ENCODE measurements at regions not wholly inside any gene's neighbourhood (a gene's known extent, or its start where the extent isn't known, plus 50 kb on each side); places are given as distances from the start of the nearest gene placed in this dataset.

- ATAC-seq (no peak), DNase-seq (ENCODE audit: low read depth, low spot score) (no peak), FAIRE-seq (no peak)
- Histone ChIP-seq H3K9me3 (replicated peaks; ENCODE audit: control insufficient read depth, insufficient read depth, low read length) (no peaks in the 10 kb centered on the region), H3K4me2 (ENCODE audit: control insufficient read depth, insufficient read depth) (no peak overlapping the region), H3K27me3 (replicated peaks in 1 of 2; ENCODE audit: control insufficient read depth in 2 of 2, insufficient read depth in 2 of 2, low read length in 1 of 2) (no peaks in the 10 kb centered on the region), H3K79me2 (ENCODE audit: control insufficient read depth, insufficient read depth, low read length) (no peaks in the 10 kb centered on the region), H3K9ac (ENCODE audit: control insufficient read depth, insufficient read depth, low read length) (no peak overlapping the region), H2AFZ (ENCODE audit: control insufficient read depth, low read depth, low read length) (no peak overlapping the region), H3K4me3 (no peak overlapping the region), H3K4me1 (ENCODE audit: control insufficient read depth, insufficient read depth, low read length) (no peaks in the 10 kb centered on the region), H4K20me1 (ENCODE audit: control insufficient read depth, insufficient read depth) (no peaks in the 10 kb centered on the region), H3K36me3 (ENCODE audit: control insufficient read depth in 2 of 2, insufficient read depth in 2 of 2, low read length in 1 of 2) (no peaks in the 10 kb centered on the region), H3K27ac (ENCODE audit: control insufficient read depth, insufficient read depth) (no peak overlapping the region)
- ChIA-PET RAD21 (ENCODE audit: unreplicated experiment) (no interaction called here), SMC1A (ENCODE audit: uncharacterized antibody, unreplicated experiment) (no interaction called here), CTCF (no interaction called here), POLR2A (no interaction called here)
- in situ Hi-C loops (cut with MboI) (no loop called here), intact Hi-C loops (cut with micrococcal nuclease; ENCODE audit: unreplicated experiment) (no loop called here)
- BruUV-seq (replicated peaks) = no TSS peak
- 58% methylated on average over 7 of the region's 7 CpGs for WGBS (ENCODE audit: insufficient coverage, insufficient replicate concordance, low lambda C conversion rate, missing lambda C conversion rate)
- TF ChIP-seq CBX3 (IDR thresholded peaks at IDR 0.05; ENCODE audit: borderline replicate concordance, low read depth) (no peak), POLR2AphosphoS2 (IDR thresholded peaks at IDR 0.05; ENCODE audit: low read depth, low read length) (no peak), SMC3 (IDR thresholded peaks at IDR 0.05; ENCODE audit: borderline replicate concordance, low read length) (no peak), NFXL1 (IDR thresholded peaks at IDR 0.05; ENCODE audit: borderline replicate concordance) (no peak), YBX1 (IDR thresholded peaks at IDR 0.05) (no peak), NR2C2 (IDR thresholded peaks at IDR 0.05; ENCODE audit: borderline replicate concordance, control insufficient read depth, insufficient read length, low read depth) (no peak), EP300 (IDR thresholded peaks at IDR 0.05; ENCODE audit: borderline replicate concordance in 1 of 2, control insufficient read depth in 1 of 2, low read depth in 2 of 2, low read length in 2 of 2) (no peak)
Measured at GRCh38 chr1:105243411-105243810, 1493.7 kb downstream of the AMY1C start.

GRCh38 chr1:105243969-105244368 lies 1494.3 kb downstream of the AMY1C start:
- FAIRE-seq = no peak
- Histone ChIP-seq H3K79me2 (ENCODE audit: control insufficient read depth, insufficient read depth, low read length) (no peaks in the 10 kb centered on the region), H3K9ac (ENCODE audit: control insufficient read depth, insufficient read depth, low read length) (no peak overlapping the region), H3K27me3 (replicated peaks in 1 of 2; ENCODE audit: control insufficient read depth in 2 of 2, insufficient read depth in 2 of 2, low read length in 1 of 2) (no peaks in the 10 kb centered on the region), H4K20me1 (ENCODE audit: control insufficient read depth, insufficient read depth) (no peaks in the 10 kb centered on the region), H3K4me3 (no peak overlapping the region), H3K9me3 (replicated peaks; ENCODE audit: control insufficient read depth, insufficient read depth, low read length) (no peaks in the 10 kb centered on the region), H2AFZ (ENCODE audit: control insufficient read depth, low read depth, low read length) (no peak overlapping the region), H3K4me1 (ENCODE audit: control insufficient read depth, insufficient read depth, low read length) (no peaks in the 10 kb centered on the region), H3K27ac (ENCODE audit: control insufficient read depth, insufficient read depth) (no peak overlapping the region), H3K4me2 (ENCODE audit: control insufficient read depth, insufficient read depth) (no peak overlapping the region), H3K36me3 (ENCODE audit: control insufficient read depth in 2 of 2, insufficient read depth in 2 of 2, low read length in 1 of 2) (no peaks in the 10 kb centered on the region)
- no peak for ATAC-seq
- in situ Hi-C loops (cut with MboI) (no loop called here), intact Hi-C loops (cut with micrococcal nuclease; ENCODE audit: unreplicated experiment) (no loop called here)
- RAD21 ChIA-PET (ENCODE audit: unreplicated experiment) = no interaction called here
- WGBS (ENCODE audit: insufficient coverage, insufficient replicate concordance, low lambda C conversion rate, missing lambda C conversion rate) = 0% methylated on average over 1 of the region's 1 CpG
- CTCF ChIA-PET = no interaction called here
- DNase-seq (ENCODE audit: low read depth, low spot score) = no peak
- POLR2A ChIA-PET = no interaction called here
- SMC1A ChIA-PET (ENCODE audit: uncharacterized antibody, unreplicated experiment) = interaction anchor here (1.0 kb wide), 1 partner anchor 10 kb away, joined by 3 read pairs; no protein-coding TSS in a partner anchor
- no TSS peak for BruUV-seq (replicated peaks)
- TF ChIP-seq FOS (IDR thresholded peaks at IDR 0.05; ENCODE audit: borderline replicate concordance, extremely low read depth, insufficient read length) (no peak), TCF3 (IDR thresholded peaks at IDR 0.05; ENCODE audit: borderline replicate concordance, insufficient read depth, low read depth, low read length) (no peak), MLLT1 (IDR thresholded peaks at IDR 0.05) (no peak), E2F4 (IDR thresholded peaks at IDR 0.05; ENCODE audit: low read depth, low read length) (no peak), MXI1 (IDR thresholded peaks at IDR 0.05; ENCODE audit: low read depth, low read length) (no peak), EED (IDR thresholded peaks at IDR 0.05; ENCODE audit: low read depth) (no peak), POLR2A (IDR thresholded peaks at IDR 0.05; ENCODE audit: low read depth, low read length) (no peak)
- TF ChIP-seq, protein P1, sequence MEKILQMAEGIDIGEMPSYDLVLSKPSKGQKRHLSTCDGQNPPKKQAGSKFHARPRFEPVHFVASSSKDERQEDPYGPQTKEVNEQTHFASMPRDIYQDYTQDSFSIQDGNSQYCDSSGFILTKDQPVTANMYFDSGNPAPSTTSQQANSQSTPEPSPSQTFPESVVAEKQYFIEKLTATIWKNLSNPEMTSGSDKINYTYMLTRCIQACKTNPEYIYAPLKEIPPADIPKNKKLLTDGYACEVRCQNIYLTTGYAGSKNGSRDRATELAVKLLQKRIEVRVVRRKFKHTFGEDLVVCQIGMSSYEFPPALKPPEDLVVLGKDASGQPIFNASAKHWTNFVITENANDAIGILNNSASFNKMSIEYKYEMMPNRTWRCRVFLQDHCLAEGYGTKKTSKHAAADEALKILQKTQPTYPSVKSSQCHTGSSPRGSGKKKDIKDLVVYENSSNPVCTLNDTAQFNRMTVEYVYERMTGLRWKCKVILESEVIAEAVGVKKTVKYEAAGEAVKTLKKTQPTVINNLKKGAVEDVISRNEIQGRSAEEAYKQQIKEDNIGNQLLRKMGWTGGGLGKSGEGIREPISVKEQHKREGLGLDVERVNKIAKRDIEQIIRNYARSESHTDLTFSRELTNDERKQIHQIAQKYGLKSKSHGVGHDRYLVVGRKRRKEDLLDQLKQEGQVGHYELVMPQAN (conservative IDR thresholded peaks at IDR 0.05) = no peak

All from GM12878 (cell line).